ENCODE measurements at regions not wholly inside any gene's neighbourhood (a gene's known extent, or its start where the extent isn't known, plus 50 kb on each side); places are given as distances from the start of the nearest gene placed in this dataset.

DNA sequence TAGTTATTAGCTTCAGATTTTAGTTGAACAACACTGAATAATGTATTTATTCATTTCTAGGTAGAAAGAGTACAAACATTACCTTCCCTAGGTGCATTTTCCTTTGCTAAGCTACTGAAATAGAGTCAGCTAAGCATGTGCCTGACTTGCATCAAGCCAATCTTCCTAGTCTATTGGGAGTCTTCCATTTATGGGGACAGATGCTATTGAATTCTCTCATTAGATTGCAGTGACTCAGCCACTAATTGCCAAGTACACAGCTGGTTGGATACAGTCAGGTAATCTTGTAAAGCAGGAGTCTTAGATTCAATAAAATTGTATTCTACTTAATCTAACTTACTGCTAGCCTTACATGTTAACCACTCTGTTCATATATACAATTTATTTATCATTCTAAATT lies 55.2 kb upstream of the RPS13 start:
- H3K4me3 ChIP-seq (ENCODE audit: low read depth, low read length, poor library complexity, severe bottlenecking) = no peak overlapping the region
- H3K27me3 ChIP-seq (ENCODE audit: insufficient read depth, low read length) = no peaks in the 10 kb centered on the region
- H3F3A ChIP-seq (ENCODE audit: insufficient read depth, low read length) = no peaks in the 10 kb centered on the region
- H3K27ac ChIP-seq (ENCODE audit: low read depth, low read length, poor library complexity, severe bottlenecking) = no peak overlapping the region
- no peaks in the 10 kb centered on the region for H3K9me3 ChIP-seq (ENCODE audit: low read length)
- no peak overlapping the region for H3K9ac ChIP-seq (ENCODE audit: low read length)
- H3K4me1 ChIP-seq (ENCODE audit: insufficient read depth, low read length, severe bottlenecking) = no peaks in the 10 kb centered on the region
- no peaks in the 10 kb centered on the region for H4K20me1 ChIP-seq (ENCODE audit: insufficient read depth, low read length)
- TF ChIP-seq, protein P1, sequence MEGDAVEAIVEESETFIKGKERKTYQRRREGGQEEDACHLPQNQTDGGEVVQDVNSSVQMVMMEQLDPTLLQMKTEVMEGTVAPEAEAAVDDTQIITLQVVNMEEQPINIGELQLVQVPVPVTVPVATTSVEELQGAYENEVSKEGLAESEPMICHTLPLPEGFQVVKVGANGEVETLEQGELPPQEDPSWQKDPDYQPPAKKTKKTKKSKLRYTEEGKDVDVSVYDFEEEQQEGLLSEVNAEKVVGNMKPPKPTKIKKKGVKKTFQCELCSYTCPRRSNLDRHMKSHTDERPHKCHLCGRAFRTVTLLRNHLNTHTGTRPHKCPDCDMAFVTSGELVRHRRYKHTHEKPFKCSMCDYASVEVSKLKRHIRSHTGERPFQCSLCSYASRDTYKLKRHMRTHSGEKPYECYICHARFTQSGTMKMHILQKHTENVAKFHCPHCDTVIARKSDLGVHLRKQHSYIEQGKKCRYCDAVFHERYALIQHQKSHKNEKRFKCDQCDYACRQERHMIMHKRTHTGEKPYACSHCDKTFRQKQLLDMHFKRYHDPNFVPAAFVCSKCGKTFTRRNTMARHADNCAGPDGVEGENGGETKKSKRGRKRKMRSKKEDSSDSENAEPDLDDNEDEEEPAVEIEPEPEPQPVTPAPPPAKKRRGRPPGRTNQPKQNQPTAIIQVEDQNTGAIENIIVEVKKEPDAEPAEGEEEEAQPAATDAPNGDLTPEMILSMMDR (IDR thresholded peaks at IDR 0.05; ENCODE audit: low read length) = no peak
- TF ChIP-seq EZH2 (IDR thresholded peaks at IDR 0.05; ENCODE audit: borderline replicate concordance, low read length) = no peak
- H3K36me3 ChIP-seq (ENCODE audit: insufficient read depth, low read length) = peaks cover 62% of the 10 kb centered on the region
- H2AFZ ChIP-seq (ENCODE audit: low read length) = no peak overlapping the region
- H3K9me2 ChIP-seq (ENCODE audit: low read depth, low read length) = no peaks in the 10 kb centered on the region
- H3K4me2 ChIP-seq (ENCODE audit: low read length) = no peak overlapping the region
- H3K79me2 ChIP-seq (ENCODE audit: insufficient read depth, low read length) = no peaks in the 10 kb centered on the region

DNA sequence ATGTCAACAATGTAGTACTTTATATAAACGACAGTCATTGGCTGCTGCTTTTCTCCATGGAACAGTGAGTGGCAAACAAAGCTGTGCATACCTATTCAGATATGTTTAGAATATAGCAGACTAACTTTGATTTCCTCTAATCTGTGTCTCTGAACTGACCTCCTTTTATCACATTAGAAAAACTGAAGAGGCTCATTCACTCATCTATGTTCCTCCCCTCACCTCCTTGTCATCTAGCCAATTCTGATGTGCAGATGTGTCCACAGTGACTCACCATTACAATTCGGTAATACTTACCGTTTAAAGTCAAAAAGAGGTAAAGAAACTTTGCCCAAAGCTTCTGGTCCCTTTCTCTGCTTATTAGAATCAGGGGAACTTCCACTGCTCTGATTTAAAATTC lies 51.5 kb upstream of the RPS13 start:
- no peak for TF ChIP-seq EZH2 (IDR thresholded peaks at IDR 0.05; ENCODE audit: borderline replicate concordance, low read length)
- TF ChIP-seq, protein P1 (IDR thresholded peaks at IDR 0.05; ENCODE audit: low read length) = no peak
- H3K9me2 ChIP-seq (ENCODE audit: low read depth, low read length) = no peaks in the 10 kb centered on the region
- no peaks in the 10 kb centered on the region for H3K79me2 ChIP-seq (ENCODE audit: insufficient read depth, low read length)
- no peak overlapping the region for H2AFZ ChIP-seq (ENCODE audit: low read length)
- H3K9me3 ChIP-seq (ENCODE audit: low read length) = no peaks in the 10 kb centered on the region
- no peak overlapping the region for H3K4me2 ChIP-seq (ENCODE audit: low read length)
- no peaks in the 10 kb centered on the region for H4K20me1 ChIP-seq (ENCODE audit: insufficient read depth, low read length)
- H3F3A ChIP-seq (ENCODE audit: insufficient read depth, low read length) = no peaks in the 10 kb centered on the region
- no peak overlapping the region for H3K4me3 ChIP-seq (ENCODE audit: low read depth, low read length, poor library complexity, severe bottlenecking)
- no peaks in the 10 kb centered on the region for H3K27me3 ChIP-seq (ENCODE audit: insufficient read depth, low read length)
- H3K36me3 ChIP-seq (ENCODE audit: insufficient read depth, low read length) = peaks cover 57% of the 10 kb centered on the region
- H3K27ac ChIP-seq (ENCODE audit: low read depth, low read length, poor library complexity, severe bottlenecking) = no peak overlapping the region
- H3K9ac ChIP-seq (ENCODE audit: low read length) = no peak overlapping the region
- H3K4me1 ChIP-seq (ENCODE audit: insufficient read depth, low read length, severe bottlenecking) = no peaks in the 10 kb centered on the region

All from OCI-LY1 (cell line).